AG10803 (cell line): ENCODE measurements at regions not wholly inside any gene's neighbourhood (a gene's known extent, or its start where the extent isn't known, plus 50 kb on each side); places are given as distances from the start of the nearest gene placed in this dataset.

Experiments
- DNase-seq: peaks from one replicate; pipeline ENCODE4 v3.0.0; 2010; ENCODE audit warnings: low read depth
- H3K4me3 ChIP-seq: 2 replicates; pipeline ENCODE4 v1.5.1; 2011; ENCODE audit warnings: mild to moderate bottlenecking, low read length, control low read depth
- TF ChIP-seq, protein P1 (sequence below): conservative IDR thresholded peaks from 2 replicates; pipeline ENCODE4 v1.5.1; 2011; ENCODE audit warnings: mild to moderate bottlenecking, low read length, control low read depth, inconsistent platforms

DNA sequence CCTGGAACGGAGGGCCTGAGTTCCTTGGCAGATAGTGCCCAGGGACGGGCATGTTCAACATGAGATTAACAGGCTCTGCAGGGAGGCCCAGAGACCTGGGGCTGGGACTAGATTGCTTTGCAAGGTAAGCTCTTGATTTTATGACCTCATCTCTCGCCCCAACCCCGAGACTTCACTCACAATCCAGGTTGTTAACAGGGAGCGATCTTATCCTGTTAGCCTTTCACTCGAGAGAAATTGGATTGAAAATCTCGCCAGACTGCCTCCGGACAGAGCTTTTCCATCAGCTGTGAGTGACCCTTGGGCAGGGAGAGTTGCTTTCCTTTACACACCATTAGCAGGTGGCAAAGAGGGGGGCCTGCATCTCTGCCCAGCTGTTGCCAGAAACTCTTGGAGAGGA lies 521.7 kb upstream of the EEF2KMT start:
- no peak overlapping the region for H3K4me3 ChIP-seq
- no peak for DNase-seq
- TF ChIP-seq, protein P1, sequence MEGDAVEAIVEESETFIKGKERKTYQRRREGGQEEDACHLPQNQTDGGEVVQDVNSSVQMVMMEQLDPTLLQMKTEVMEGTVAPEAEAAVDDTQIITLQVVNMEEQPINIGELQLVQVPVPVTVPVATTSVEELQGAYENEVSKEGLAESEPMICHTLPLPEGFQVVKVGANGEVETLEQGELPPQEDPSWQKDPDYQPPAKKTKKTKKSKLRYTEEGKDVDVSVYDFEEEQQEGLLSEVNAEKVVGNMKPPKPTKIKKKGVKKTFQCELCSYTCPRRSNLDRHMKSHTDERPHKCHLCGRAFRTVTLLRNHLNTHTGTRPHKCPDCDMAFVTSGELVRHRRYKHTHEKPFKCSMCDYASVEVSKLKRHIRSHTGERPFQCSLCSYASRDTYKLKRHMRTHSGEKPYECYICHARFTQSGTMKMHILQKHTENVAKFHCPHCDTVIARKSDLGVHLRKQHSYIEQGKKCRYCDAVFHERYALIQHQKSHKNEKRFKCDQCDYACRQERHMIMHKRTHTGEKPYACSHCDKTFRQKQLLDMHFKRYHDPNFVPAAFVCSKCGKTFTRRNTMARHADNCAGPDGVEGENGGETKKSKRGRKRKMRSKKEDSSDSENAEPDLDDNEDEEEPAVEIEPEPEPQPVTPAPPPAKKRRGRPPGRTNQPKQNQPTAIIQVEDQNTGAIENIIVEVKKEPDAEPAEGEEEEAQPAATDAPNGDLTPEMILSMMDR, result no peak

DNA sequence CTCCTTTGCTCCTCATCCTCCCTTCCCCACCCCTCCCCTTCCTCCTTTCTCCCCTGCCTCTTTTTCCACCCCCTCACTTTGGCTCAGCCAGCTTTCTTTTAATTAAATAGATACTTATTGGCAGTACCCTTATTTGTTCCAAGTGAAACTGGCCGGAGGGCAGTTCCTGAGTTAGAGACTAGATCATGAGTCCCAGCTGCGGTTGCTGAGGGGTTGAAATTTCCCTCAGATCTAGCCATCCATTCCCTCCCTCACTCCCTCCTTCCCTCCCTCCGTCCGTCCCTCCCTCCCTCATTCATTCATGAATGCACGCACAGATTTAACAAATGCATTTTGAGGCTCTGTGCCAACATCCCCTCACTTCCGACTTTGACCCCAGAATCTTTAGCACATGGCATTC lies 519.2 kb upstream of the EEF2KMT start:
- TF ChIP-seq, protein P1, result no peak
- DNase-seq, result no peak
- no peak overlapping the region for H3K4me3 ChIP-seq

DNA sequence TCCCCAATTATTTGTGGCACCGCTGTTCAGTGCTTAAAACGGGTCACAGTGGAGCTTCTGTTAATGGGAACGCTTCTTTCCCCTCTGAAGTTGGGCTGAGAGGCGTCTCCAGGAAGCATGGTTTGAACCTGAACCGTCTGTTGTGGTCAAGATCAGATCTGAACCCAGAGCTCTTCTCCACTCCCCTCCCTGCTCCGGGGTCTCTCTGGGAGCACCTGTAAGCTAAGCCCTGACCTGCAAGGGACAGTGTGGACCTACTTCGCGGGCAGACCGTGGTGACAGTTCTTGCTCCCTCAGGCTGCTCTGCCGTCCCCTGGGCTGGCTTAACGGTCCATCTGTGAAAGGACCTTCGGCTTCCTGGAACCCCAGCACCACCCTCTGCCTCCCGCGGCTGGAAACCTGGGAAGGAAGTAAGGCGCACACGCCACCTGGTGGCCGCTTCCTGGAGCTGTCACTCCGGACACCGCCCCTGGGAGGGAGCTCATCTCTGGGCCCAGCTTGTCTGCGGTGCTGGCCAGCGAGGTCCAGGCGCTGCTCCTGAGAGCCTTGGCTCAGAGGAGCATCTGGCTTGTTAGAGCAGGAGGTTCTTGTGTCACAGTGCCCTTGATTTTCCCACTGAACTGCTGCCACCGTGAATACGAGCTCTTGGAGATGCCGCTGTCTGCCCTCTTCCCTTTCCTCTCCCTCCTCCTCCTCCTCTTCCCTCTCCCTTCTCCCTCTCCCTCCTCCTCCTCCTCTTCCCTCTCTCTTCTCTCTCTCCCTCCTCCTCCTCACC lies 518.5 kb upstream of the EEF2KMT start:
- no peak for DNase-seq
- H3K4me3 ChIP-seq, result no peak overlapping the region

DNA sequence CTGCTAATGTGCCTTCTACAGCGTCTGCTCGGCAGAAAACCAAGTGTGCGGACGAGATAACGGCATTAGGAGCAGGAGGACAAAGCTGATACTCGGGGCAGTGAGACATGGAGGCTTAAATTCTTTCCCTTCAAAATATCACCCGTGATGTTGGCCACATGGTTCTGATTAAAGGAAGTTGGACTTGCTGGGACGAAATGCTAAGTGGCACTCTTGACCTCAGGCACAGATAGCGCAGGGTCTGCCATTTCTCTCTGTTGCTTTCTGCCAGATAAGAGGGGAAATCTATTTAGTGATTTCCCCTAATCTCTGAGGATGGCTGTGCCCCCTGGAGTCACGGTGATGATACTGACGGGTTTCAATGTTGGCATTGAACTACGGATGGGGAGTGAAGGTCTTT lies 509.6 kb upstream of the EEF2KMT start:
- TF ChIP-seq, protein P1, result no peak
- H3K4me3 ChIP-seq, result no peak overlapping the region
- DNase-seq, result no peak

More for the DNA sequence above, 518.5 kb upstream of the EEF2KMT start:
- TF ChIP-seq, protein P1, result peak; percentile 21; the same call in 1 of the 2 replicates

DNA sequence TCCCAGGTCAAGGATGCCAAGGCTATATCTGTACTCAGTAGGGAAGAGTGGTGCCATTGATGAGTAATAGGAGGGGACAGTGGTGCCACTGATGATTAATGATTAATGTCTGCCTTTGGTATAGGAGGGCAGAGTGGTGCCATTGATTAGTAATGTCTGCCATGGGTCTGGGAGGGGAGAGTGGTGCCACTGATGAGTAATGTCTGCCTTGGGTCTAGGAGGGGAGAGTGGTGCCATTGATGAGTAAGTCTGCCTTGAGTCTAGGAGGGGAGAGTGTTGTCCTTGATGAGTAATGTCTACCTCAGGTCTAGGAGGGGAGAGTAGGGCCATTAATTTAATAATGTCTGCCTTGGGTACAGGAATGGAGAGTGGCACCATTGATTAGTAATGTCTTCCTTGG lies 507.8 kb upstream of the EEF2KMT start:
- no peak for DNase-seq
- TF ChIP-seq, protein P1, result no peak

DNA sequence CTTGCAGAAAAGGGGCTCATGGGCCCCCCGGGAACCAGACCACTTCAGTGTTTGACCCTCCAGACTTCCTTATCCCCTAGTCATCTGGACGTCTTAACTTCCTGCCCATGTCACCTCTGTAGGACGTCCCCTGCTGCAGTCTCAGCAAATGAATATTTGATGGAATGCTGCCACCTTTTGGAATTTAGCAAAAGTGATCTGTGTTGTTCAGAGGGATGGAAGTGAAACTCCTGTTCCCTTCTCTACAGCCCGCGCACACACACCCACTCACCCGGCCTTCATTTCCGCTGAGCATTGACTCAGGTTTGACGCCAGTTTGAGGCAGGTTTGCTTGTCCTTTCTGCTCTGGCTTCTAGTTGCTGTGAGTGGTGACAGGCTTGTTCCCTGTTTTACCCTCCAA lies 507.2 kb upstream of the EEF2KMT start:
- no peak overlapping the region for H3K4me3 ChIP-seq
- TF ChIP-seq, protein P1, result no peak
- no peak for DNase-seq

More for the DNA sequence above, 507.8 kb upstream of the EEF2KMT start:
- H3K4me3 ChIP-seq, result no peak overlapping the region

DNA sequence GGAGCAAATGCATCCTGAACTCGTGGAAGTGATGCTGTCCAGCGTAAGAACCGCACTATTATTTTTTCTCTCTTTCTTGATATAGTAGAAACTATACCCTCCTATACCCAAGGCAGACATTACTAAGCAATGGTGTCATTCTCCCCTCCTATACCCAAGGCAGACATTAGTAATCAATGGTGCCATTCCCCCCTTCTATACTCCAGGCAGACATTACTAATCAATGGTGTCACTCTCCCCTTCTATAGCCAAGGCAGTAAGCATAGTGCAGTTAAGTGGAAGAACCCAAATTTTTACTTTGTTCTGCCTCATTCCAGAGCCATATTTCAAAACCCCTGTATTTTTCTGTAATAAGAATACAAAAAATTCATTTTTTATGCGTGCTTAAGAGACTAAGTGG lies 506.2 kb upstream of the EEF2KMT start:
- DNase-seq, result no peak
- no peak overlapping the region for H3K4me3 ChIP-seq
- TF ChIP-seq, protein P1, result no peak
